Nephron (organoid): ENCODE measurements at regions not wholly inside any gene's neighbourhood (a gene's known extent, or its start where the extent isn't known, plus 50 kb on each side); places are given as distances from the start of the nearest gene placed in this dataset.

Source experiments
- H3K27ac Mint-ChIP-seq, 3 experiments: 2 replicates each; pipeline ENCODE4 v1.8.0; 2020; ENCODE audit warnings: mixed read lengths in 3 of 3, mild to moderate bottlenecking in 2 of 3, moderate library complexity in 1 of 3
- H3K27me3 Mint-ChIP-seq: 2 replicates; pipeline ENCODE4 v1.8.0; 2021; ENCODE audit warnings: low read depth, mild to moderate bottlenecking, moderate library complexity, mixed read lengths
- H3K36me3 Mint-ChIP-seq: 2 replicates; pipeline ENCODE4 v1.8.0; 2020; ENCODE audit warnings: low read depth, mixed read lengths
- H3K4me1 Mint-ChIP-seq: 2 replicates; pipeline ENCODE4 v1.8.0; 2020; ENCODE audit warnings: mixed read lengths
- H3K4me3 Mint-ChIP-seq, 3 experiments: 2 replicates each; pipeline ENCODE4 v1.8.0; 2020; ENCODE audit warnings: mild to moderate bottlenecking in 3 of 3, mixed read lengths in 3 of 3, moderate library complexity in 2 of 3
- H3K9me3 Mint-ChIP-seq: 2 replicates; pipeline ENCODE4 v1.8.0; 2020; ENCODE audit warnings: mixed read lengths
- CTCF ChIP-seq, 3 experiments: fragments of 200-600 bp; sonication (generic); IDR thresholded peaks; one replicate each; pipeline ENCODE4 v1.5.0; 2021; ENCODE audit warnings: antibody characterized with exemption in 3 of 3; ENCODE audit not compliant: unreplicated experiment in 3 of 3

- Mint-ChIP-seq H3K4me3 (no peak overlapping the region), H3K27me3 (no peaks in the 10 kb centered on the region), H3K27ac (no peak overlapping the region), H3K4me1 (no peaks in the 10 kb centered on the region), H3K36me3 (no peaks in the 10 kb centered on the region), H3K9me3 (no peaks in the 10 kb centered on the region)
- no peak for TF ChIP-seq CTCF (IDR thresholded peaks at IDR 0.05; ENCODE audit: unreplicated experiment in 3 of 3)
Observed at GRCh38 chr12:78672033-78672432, 192.5 kb upstream of the SYT1 start.

GRCh38 chr12:78674311-78675090 lies 190.1 kb upstream of the SYT1 start:
- TF ChIP-seq CTCF (IDR thresholded peaks at IDR 0.05; ENCODE audit: unreplicated experiment in 3 of 3) = no peak
- Mint-ChIP-seq H3K27me3 (no peaks in the 10 kb centered on the region), H3K4me1 (no peaks in the 10 kb centered on the region), H3K9me3 (no peaks in the 10 kb centered on the region), H3K27ac (no peak overlapping the region), H3K36me3 (no peaks in the 10 kb centered on the region), H3K4me3 (no peak overlapping the region)

- Mint-ChIP-seq H3K9me3 (no peaks in the 10 kb centered on the region), H3K27ac (no peak overlapping the region), H3K4me1 (no peaks in the 10 kb centered on the region), H3K36me3 (no peaks in the 10 kb centered on the region), H3K4me3 (no peak overlapping the region), H3K27me3 (no peaks in the 10 kb centered on the region)
- no peak for TF ChIP-seq CTCF (IDR thresholded peaks at IDR 0.05; ENCODE audit: unreplicated experiment in 3 of 3)
Observed at GRCh38 chr12:78680596-78680995, 184.0 kb upstream of the SYT1 start.

GRCh38 chr12:78683031-78683430 lies 181.5 kb upstream of the SYT1 start:
- H3K4me3 Mint-ChIP-seq = no peak overlapping the region
- H3K36me3 Mint-ChIP-seq = no peaks in the 10 kb centered on the region
- TF ChIP-seq CTCF (IDR thresholded peaks at IDR 0.05; ENCODE audit: unreplicated experiment in 3 of 3) = no peak
- no peaks in the 10 kb centered on the region for H3K9me3 Mint-ChIP-seq
- H3K4me1 Mint-ChIP-seq = no peaks in the 10 kb centered on the region
- no peaks in the 10 kb centered on the region for H3K27me3 Mint-ChIP-seq
- no peak overlapping the region for H3K27ac Mint-ChIP-seq

GRCh38 chr12:78683626-78684025 lies 180.9 kb upstream of the SYT1 start:
- Mint-ChIP-seq H3K9me3 (no peaks in the 10 kb centered on the region), H3K4me3 (no peak overlapping the region), H3K36me3 (no peaks in the 10 kb centered on the region), H3K27me3 (no peaks in the 10 kb centered on the region), H3K27ac (no peak overlapping the region), H3K4me1 (no peaks in the 10 kb centered on the region)
- TF ChIP-seq CTCF (IDR thresholded peaks at IDR 0.05; ENCODE audit: unreplicated experiment in 3 of 3) = no peak

- no peaks in the 10 kb centered on the region for H3K4me1 Mint-ChIP-seq
- no peaks in the 10 kb centered on the region for H3K27me3 Mint-ChIP-seq
- no peak for TF ChIP-seq CTCF (IDR thresholded peaks at IDR 0.05; ENCODE audit: unreplicated experiment in 3 of 3)
- H3K4me3 Mint-ChIP-seq = no peak overlapping the region
- no peak overlapping the region for H3K27ac Mint-ChIP-seq
- no peaks in the 10 kb centered on the region for H3K36me3 Mint-ChIP-seq
- H3K9me3 Mint-ChIP-seq = no peaks in the 10 kb centered on the region
Observed at GRCh38 chr12:78684419-78684818, 180.2 kb upstream of the SYT1 start.
